Peyer's patch (tissue), 4 donors: ENCODE measurements at regions not wholly inside any gene's neighbourhood (a gene's known extent, or its start where the extent isn't known, plus 50 kb on each side); places are given as distances from the start of the nearest gene placed in this dataset.

Experiments used
- CTCF ChIP-seq, 6 experiments: fragments of 450-650 bp in 4 of 6; fragments of 200-600 bp in 2 of 6; sonication (generic) in 1 of 6; IDR thresholded peaks; one replicate each; pipeline ENCODE4 v1.5.1; 2017 to 2019; ENCODE audit warnings: antibody characterized with exemption in 6 of 6, mild to moderate bottlenecking in 3 of 6, moderate library complexity in 1 of 6
- POLR2A ChIP-seq, 2 donors: fragments of 450-650 bp; IDR thresholded peaks; one replicate each; pipeline ENCODE4 v1.5.1; 2017; ENCODE audit warnings: antibody characterized with exemption in 2 of 2, mild to moderate bottlenecking in 2 of 2, moderate library complexity in 2 of 2

GRCh38 chr18:47602273-47602897 is 328.1 kb downstream of the SMAD2 start:
- TF ChIP-seq CTCF (IDR thresholded peaks at IDR 0.05) (no peak), POLR2A (IDR thresholded peaks at IDR 0.05) (no peak)
